ENCODE measurements at regions not wholly inside any gene's neighbourhood (a gene's known extent, or its start where the extent isn't known, plus 50 kb on each side); places are given as distances from the start of the nearest gene placed in this dataset.

DNA sequence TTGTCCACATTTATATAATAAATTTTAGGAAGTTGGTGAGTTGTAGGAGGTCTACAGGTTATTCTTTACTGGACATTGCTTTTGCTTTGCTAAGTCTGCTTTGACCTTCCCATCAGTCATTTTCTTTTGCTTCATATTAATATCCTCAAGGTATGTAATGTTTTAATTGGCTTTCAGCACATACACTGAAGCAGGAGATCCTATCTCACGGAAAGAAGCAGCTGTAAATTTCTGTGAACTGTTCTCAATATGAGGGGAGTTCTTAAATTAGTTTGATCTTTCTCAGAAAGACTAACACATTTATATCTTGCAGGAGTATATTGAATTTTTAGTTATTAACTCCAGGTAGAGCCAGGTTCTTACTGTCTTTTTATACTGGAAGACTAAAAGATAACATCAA lies 856.5 kb downstream of the GATA3 start:
- H3K27me3 Mint-ChIP-seq (ENCODE audit: low read depth in 2 of 2) = no peaks in the 10 kb centered on the region
- no peaks in the 10 kb centered on the region for H3K36me3 ChIP-seq (ENCODE audit: control insufficient read depth, insufficient read depth, low read length)
- no peaks in the 10 kb centered on the region for H3K4me1 Mint-ChIP-seq
- no peaks in the 10 kb centered on the region for H3K27me3 ChIP-seq (ENCODE audit: control insufficient read depth, insufficient read depth, low read length)
- TF ChIP-seq, protein P1, sequence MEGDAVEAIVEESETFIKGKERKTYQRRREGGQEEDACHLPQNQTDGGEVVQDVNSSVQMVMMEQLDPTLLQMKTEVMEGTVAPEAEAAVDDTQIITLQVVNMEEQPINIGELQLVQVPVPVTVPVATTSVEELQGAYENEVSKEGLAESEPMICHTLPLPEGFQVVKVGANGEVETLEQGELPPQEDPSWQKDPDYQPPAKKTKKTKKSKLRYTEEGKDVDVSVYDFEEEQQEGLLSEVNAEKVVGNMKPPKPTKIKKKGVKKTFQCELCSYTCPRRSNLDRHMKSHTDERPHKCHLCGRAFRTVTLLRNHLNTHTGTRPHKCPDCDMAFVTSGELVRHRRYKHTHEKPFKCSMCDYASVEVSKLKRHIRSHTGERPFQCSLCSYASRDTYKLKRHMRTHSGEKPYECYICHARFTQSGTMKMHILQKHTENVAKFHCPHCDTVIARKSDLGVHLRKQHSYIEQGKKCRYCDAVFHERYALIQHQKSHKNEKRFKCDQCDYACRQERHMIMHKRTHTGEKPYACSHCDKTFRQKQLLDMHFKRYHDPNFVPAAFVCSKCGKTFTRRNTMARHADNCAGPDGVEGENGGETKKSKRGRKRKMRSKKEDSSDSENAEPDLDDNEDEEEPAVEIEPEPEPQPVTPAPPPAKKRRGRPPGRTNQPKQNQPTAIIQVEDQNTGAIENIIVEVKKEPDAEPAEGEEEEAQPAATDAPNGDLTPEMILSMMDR (IDR thresholded peaks at IDR 0.05) = no peak
- no peak overlapping the region for H3K27ac Mint-ChIP-seq
- no CpG with 5 or more reads among the region's 1 CpG for WGBS (ENCODE audit: insufficient coverage)
- no peak overlapping the region for H3K4me3 Mint-ChIP-seq
- intact Hi-C loops (cut with micrococcal nuclease) = no loop called here
- H3K36me3 Mint-ChIP-seq = no peaks in the 10 kb centered on the region
- DNase-seq (no peak), ATAC-seq (no peak)
- H3K4me1 ChIP-seq (ENCODE audit: control insufficient read depth, insufficient read depth, low read length) = no peaks in the 10 kb centered on the region
- H3K9me3 ChIP-seq (ENCODE audit: control insufficient read depth, insufficient read depth, low read length) = no peaks in the 10 kb centered on the region
- H3K27ac ChIP-seq (ENCODE audit: low read length) = no peak overlapping the region
- H3K4me3 ChIP-seq (ENCODE audit: low read length) = no peak overlapping the region
- H3K9me3 Mint-ChIP-seq = no peaks in the 10 kb centered on the region

DNA sequence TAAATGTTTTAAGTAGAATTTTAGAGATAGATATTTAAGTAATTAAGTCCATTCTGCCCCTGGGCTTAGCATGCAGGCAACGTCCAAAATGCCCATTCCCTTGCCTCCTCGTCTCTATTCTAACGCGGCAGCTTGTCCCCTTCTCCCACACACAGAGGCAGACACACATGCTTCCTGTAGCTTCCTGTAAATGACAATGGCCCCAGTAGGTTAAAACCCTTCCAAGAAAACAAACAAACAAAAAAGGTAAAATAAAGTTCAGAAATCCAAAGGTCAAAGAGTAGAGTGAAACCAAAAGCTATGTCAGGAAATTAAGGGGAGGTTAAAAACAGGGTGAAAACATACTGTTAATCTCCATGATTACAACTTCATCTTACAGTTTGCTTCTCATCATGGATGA lies 857.6 kb downstream of the GATA3 start:
- TF ChIP-seq, protein P1 (IDR thresholded peaks at IDR 0.05) = no peak

DNA sequence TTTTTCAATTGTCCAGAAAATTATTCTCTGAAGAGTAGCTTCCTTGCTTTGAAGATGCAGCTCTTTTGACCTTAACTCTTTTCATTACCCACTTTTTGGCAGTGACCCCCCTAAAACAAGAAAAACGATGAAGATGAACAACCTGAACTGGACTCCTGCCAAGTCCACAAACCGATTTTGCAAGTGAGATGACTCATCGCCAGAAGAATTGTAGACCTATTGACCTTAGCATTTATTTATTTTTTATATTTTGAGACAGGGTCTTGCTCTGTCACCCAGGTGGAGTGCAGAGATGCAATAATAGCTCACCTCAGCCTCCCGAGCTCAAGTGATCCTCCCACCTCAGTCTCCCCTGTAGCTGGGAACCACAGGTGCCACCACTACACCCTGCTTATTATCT lies 859.2 kb downstream of the GATA3 start:
- H3K9me3 Mint-ChIP-seq = no peaks in the 10 kb centered on the region
- H3K36me3 ChIP-seq (ENCODE audit: control insufficient read depth, insufficient read depth, low read length) = no peaks in the 10 kb centered on the region
- DNase-seq (no peak), ATAC-seq (no peak)
- no peaks in the 10 kb centered on the region for H3K27me3 Mint-ChIP-seq (ENCODE audit: low read depth in 2 of 2)
- WGBS (ENCODE audit: insufficient coverage) = 82% methylated on average over 4 of the region's 4 CpGs
- no peaks in the 10 kb centered on the region for H3K4me1 Mint-ChIP-seq
- no peaks in the 10 kb centered on the region for H3K9me3 ChIP-seq (ENCODE audit: control insufficient read depth, insufficient read depth, low read length)
- no peak overlapping the region for H3K4me3 ChIP-seq (ENCODE audit: low read length)
- TF ChIP-seq, protein P1 (IDR thresholded peaks at IDR 0.05) = no peak
- H3K4me3 Mint-ChIP-seq = no peak overlapping the region
- no peaks in the 10 kb centered on the region for H3K4me1 ChIP-seq (ENCODE audit: control insufficient read depth, insufficient read depth, low read length)
- no peak overlapping the region for H3K27ac Mint-ChIP-seq
- no peaks in the 10 kb centered on the region for H3K27me3 ChIP-seq (ENCODE audit: control insufficient read depth, insufficient read depth, low read length)
- intact Hi-C loops (cut with micrococcal nuclease) = no loop called here
- no peaks in the 10 kb centered on the region for H3K36me3 Mint-ChIP-seq
- no peak overlapping the region for H3K27ac ChIP-seq (ENCODE audit: low read length)

More for the DNA sequence above, 857.6 kb downstream of the GATA3 start:
- ATAC-seq (no peak), DNase-seq (no peak)
- H3K27ac ChIP-seq (ENCODE audit: low read length) = no peak overlapping the region
- Mint-ChIP-seq H3K27ac (no peak overlapping the region), H3K4me3 (no peak overlapping the region), H3K27me3 (ENCODE audit: low read depth in 2 of 2) (no peaks in the 10 kb centered on the region), H3K36me3 (no peaks in the 10 kb centered on the region), H3K4me1 (no peaks in the 10 kb centered on the region), H3K9me3 (no peaks in the 10 kb centered on the region)
- no peaks in the 10 kb centered on the region for H3K27me3 ChIP-seq (ENCODE audit: control insufficient read depth, insufficient read depth, low read length)
- no peak overlapping the region for H3K4me3 ChIP-seq (ENCODE audit: low read length)
- H3K4me1 ChIP-seq (ENCODE audit: control insufficient read depth, insufficient read depth, low read length) = no peaks in the 10 kb centered on the region
- no peaks in the 10 kb centered on the region for H3K9me3 ChIP-seq (ENCODE audit: control insufficient read depth, insufficient read depth, low read length)
- no peaks in the 10 kb centered on the region for H3K36me3 ChIP-seq (ENCODE audit: control insufficient read depth, insufficient read depth, low read length)
- intact Hi-C loops (cut with micrococcal nuclease) = no loop called here
- 97% methylated on average over 4 of the region's 4 CpGs for WGBS (ENCODE audit: insufficient coverage)

- no peak overlapping the region for H3K27ac ChIP-seq (ENCODE audit: low read length)
- Mint-ChIP-seq H3K27ac (no peak overlapping the region), H3K36me3 (no peaks in the 10 kb centered on the region), H3K4me1 (no peaks in the 10 kb centered on the region), H3K4me3 (no peak overlapping the region), H3K27me3 (ENCODE audit: low read depth in 2 of 2) (peaks cover 0 to 6% of the 10 kb centered on the region in 2 donors), H3K9me3 (no peaks in the 10 kb centered on the region)
- intact Hi-C loops (cut with micrococcal nuclease) = no loop called here
- 48% methylated on average over 2 of the region's 4 CpGs for WGBS (ENCODE audit: insufficient coverage)
- no peaks in the 10 kb centered on the region for H3K4me1 ChIP-seq (ENCODE audit: control insufficient read depth, insufficient read depth, low read length)
- TF ChIP-seq, protein P1 (IDR thresholded peaks at IDR 0.05) = no peak
- no peak overlapping the region for H3K4me3 ChIP-seq (ENCODE audit: low read length)
- ATAC-seq (no peak), DNase-seq (no peak)
- no peaks in the 10 kb centered on the region for H3K27me3 ChIP-seq (ENCODE audit: control insufficient read depth, insufficient read depth, low read length)
- no peaks in the 10 kb centered on the region for H3K36me3 ChIP-seq (ENCODE audit: control insufficient read depth, insufficient read depth, low read length)
- H3K9me3 ChIP-seq (ENCODE audit: control insufficient read depth, insufficient read depth, low read length) = no peaks in the 10 kb centered on the region
Observed at GRCh38 chr10:8919280-8919679, 864.8 kb downstream of the GATA3 start.
